ENCODE measurements at regions not wholly inside any gene's neighbourhood (a gene's known extent, or its start where the extent isn't known, plus 50 kb on each side); places are given as distances from the start of the nearest gene placed in this dataset.

GRCh38 chr12:105671720-105672119, 341.2 kb downstream of the C12orf75 start:
- no peak for TF ChIP-seq CTCF (IDR thresholded peaks at IDR 0.05; ENCODE audit: low read depth, low read length)
- no peak overlapping the region for H3K4me3 ChIP-seq (replicated peaks in 1 of 2; ENCODE audit: low read depth in 2 of 2, low read length in 2 of 2)
- no peak for DNase-seq (ENCODE audit: low read depth in 2 of 2)

- H3K4me3 ChIP-seq (replicated peaks in 1 of 2; ENCODE audit: low read depth in 2 of 2, low read length in 2 of 2) = no peak overlapping the region
- peak in 1 of 2 donors; percentile 29 for DNase-seq (ENCODE audit: low read depth in 2 of 2)
- TF ChIP-seq CTCF (IDR thresholded peaks at IDR 0.05; ENCODE audit: low read depth, low read length) = no peak
Observed at GRCh38 chr12:105672121-105672975, 341.9 kb downstream of the C12orf75 start.

GRCh38 chr12:105674871-105675699, 344.6 kb downstream of the C12orf75 start:
- H3K4me3 ChIP-seq (replicated peaks in 1 of 2; ENCODE audit: low read depth in 2 of 2, low read length in 2 of 2) = no peak overlapping the region
- no peak for TF ChIP-seq CTCF (IDR thresholded peaks at IDR 0.05; ENCODE audit: low read depth, low read length)

GRCh38 chr12:105676694-105677093, 346.2 kb downstream of the C12orf75 start:
- H3K4me3 ChIP-seq (replicated peaks in 1 of 2; ENCODE audit: low read depth in 2 of 2, low read length in 2 of 2) = no peak overlapping the region
- TF ChIP-seq CTCF (IDR thresholded peaks at IDR 0.05; ENCODE audit: low read depth, low read length) = no peak
- peak in 1 of 2 donors; percentile 1 for DNase-seq (ENCODE audit: low read depth in 2 of 2)

More at GRCh38 chr12:105674871-105675699, 344.6 kb downstream of the C12orf75 start:
- DNase-seq (ENCODE audit: low read depth in 2 of 2) = no peak

- TF ChIP-seq CTCF (IDR thresholded peaks at IDR 0.05; ENCODE audit: low read depth, low read length) = no peak
- H3K4me3 ChIP-seq (replicated peaks in 1 of 2; ENCODE audit: low read depth in 2 of 2, low read length in 2 of 2) = no peak overlapping the region
- DNase-seq (ENCODE audit: low read depth in 2 of 2) = no peak
Observed at GRCh38 chr12:105677672-105678071, 347.2 kb downstream of the C12orf75 start.

GRCh38 chr12:105679982-105680381, 349.5 kb downstream of the C12orf75 start:
- TF ChIP-seq CTCF (IDR thresholded peaks at IDR 0.05; ENCODE audit: low read depth, low read length) = no peak
- DNase-seq (ENCODE audit: low read depth in 2 of 2) = no peak

More at GRCh38 chr12:105679982-105680381, 349.5 kb downstream of the C12orf75 start:
- no peak overlapping the region for H3K4me3 ChIP-seq (replicated peaks in 1 of 2; ENCODE audit: low read depth in 2 of 2, low read length in 2 of 2)
